ENCODE measurements at regions not wholly inside any gene's neighbourhood (a gene's known extent, or its start where the extent isn't known, plus 50 kb on each side); places are given as distances from the start of the nearest gene placed in this dataset.

- DNase-seq, result no peak
Measured at GRCh38 chr13:29713839-29714238, 118.4 kb upstream of the SLC7A1 start.

- no peak for DNase-seq
Measured at GRCh38 chr13:29711776-29712175, 116.3 kb upstream of the SLC7A1 start.

- DNase-seq, result no peak
Measured at GRCh38 chr13:29710511-29710910, 115.0 kb upstream of the SLC7A1 start.

- no peak for DNase-seq
Measured at GRCh38 chr13:29709407-29710069, 114.0 kb upstream of the SLC7A1 start.

GRCh38 chr13:29707876-29708543 lies 112.5 kb upstream of the SLC7A1 start:
- DNase-seq, result peak; percentile 37 to 39

GRCh38 chr13:29706923-29707322 lies 111.4 kb upstream of the SLC7A1 start:
- no peak for DNase-seq

- DNase-seq, result no peak
Measured at GRCh38 chr13:29704648-29705047, 109.2 kb upstream of the SLC7A1 start.

- no peak for DNase-seq
Measured at GRCh38 chr13:29703421-29703820, 107.9 kb upstream of the SLC7A1 start.

- DNase-seq, result no peak
Measured at GRCh38 chr13:29702912-29703351, 107.4 kb upstream of the SLC7A1 start.

- no peak for DNase-seq
Measured at GRCh38 chr13:29698106-29698505, 102.6 kb upstream of the SLC7A1 start.

GRCh38 chr13:29696606-29697005 lies 101.1 kb upstream of the SLC7A1 start:
- DNase-seq, result no peak

- no peak for DNase-seq
Measured at GRCh38 chr13:29693275-29693945, 97.9 kb upstream of the SLC7A1 start.

- no peak for DNase-seq
Measured at GRCh38 chr13:29689548-29689947, 94.1 kb upstream of the SLC7A1 start.

GRCh38 chr13:29688193-29688592 lies 92.7 kb upstream of the SLC7A1 start:
- DNase-seq, result no peak

- DNase-seq, result no peak
Measured at GRCh38 chr13:29684441-29684840, 89.0 kb upstream of the SLC7A1 start.

- DNase-seq, result no peak
Measured at GRCh38 chr13:29683041-29683440, 87.6 kb upstream of the SLC7A1 start.

GRCh38 chr13:29681864-29682263 lies 86.4 kb upstream of the SLC7A1 start:
- no peak for DNase-seq

GRCh38 chr13:29679396-29680053 lies 84.0 kb upstream of the SLC7A1 start:
- DNase-seq, result no peak

- no peak for DNase-seq
Measured at GRCh38 chr13:29677627-29678026, 82.1 kb upstream of the SLC7A1 start.

- DNase-seq, result no peak
Measured at GRCh38 chr13:29676941-29677452, 81.5 kb upstream of the SLC7A1 start.

- no peak for DNase-seq
Measured at GRCh38 chr13:29676535-29676934, 81.0 kb upstream of the SLC7A1 start.

- DNase-seq, result no peak
Measured at GRCh38 chr13:29674532-29674931, 79.0 kb upstream of the SLC7A1 start.

- DNase-seq, result no peak
Measured at GRCh38 chr13:29664591-29664990, 69.1 kb upstream of the SLC7A1 start.

Measured in CD4-positive, alpha-beta T cell treated with Interleukin-1 beta for 1 hour (primary cell).